ENCODE measurements at regions not wholly inside any gene's neighbourhood (a gene's known extent, or its start where the extent isn't known, plus 50 kb on each side); places are given as distances from the start of the nearest gene placed in this dataset.
A peak's percentile ranks its signal among the peaks of the same experiment; 100 is the strongest.
"Not testable (repeated sequence)": the region's sequence is repeated elsewhere in the genome, so short reads cannot be mapped to it uniquely, and the experiment has no call there.

DNA sequence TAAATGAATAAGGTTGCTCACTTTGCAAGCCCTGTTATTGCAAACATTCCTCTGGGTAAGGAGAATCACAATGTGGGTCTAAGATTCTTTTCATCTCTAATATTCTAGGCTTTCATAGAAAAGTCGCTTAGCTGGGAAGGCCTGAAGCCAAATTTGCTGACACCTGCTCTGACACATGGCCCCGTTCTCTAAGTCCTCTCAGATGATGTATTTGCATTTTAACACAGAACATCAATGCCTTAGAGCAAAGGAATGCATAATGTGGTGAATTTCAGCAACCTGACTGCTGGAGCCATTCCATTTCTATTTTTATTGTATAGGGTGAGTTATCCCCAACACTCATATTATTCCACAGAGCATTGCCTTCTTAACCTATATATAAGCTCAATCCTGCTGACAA is 682.1 kb upstream of the NRP1 start:
- no peak for DNase-seq

DNA sequence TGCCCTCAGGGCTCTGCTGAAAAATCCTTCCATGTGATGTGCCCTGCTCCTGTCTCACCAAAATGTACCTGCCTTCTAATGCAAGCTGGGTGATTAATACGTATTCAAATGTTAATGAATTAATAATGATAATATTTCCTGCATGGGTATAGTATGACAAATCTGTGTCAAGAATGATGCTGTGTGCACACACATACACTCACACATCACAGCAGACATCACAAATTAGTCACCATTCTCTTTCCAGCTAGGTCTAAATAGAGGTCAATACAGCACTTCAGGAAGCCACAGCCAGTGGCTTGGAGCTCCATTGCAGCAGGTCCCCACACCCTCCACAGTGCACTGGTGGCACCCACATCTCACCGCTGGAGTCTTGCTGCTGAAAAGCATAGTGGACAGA is 681.2 kb upstream of the NRP1 start:
- no peak for DNase-seq

DNA sequence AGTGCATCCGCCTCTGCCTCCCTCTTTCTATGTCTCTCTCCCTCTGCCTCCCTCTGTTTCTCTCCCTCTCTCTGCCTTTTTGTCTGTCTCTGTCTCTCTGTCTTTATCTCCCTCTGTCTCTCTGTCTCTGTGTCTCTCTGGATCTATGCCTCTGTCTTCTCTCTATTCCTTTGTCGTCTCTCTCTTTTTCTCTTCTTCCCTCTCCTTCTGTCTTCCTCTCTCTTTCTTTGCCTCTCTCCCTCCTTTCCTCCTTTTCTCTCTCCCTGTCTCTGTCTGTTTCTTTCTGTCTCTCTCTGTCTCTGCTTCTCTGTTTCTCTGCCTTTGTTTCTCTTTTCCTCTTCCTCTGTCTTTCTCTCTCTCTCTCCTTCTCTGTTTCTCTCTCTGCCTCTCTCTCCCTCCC is 678.8 kb upstream of the NRP1 start:
- DNase-seq = no peak

DNA sequence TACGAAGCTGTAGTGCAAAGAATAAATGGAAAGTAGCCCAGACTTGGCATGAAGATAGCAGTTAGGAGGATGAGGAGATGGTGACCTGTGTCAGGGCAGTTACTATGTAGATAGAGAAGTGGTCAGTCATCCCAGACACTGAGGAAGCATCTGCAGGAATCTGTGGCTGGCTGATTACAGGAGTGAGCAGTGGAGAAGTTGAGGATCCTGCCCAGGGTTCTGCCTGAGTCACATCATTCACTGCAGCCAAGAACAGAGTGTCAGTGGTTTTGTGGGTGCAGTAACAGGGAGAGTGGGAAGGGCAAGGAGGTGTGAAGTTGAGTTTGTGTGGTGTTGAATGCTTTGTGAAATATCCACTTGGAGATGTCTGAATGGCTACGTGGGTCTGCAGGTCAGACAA is 676.4 kb upstream of the NRP1 start:
- DNase-seq = no peak

DNA sequence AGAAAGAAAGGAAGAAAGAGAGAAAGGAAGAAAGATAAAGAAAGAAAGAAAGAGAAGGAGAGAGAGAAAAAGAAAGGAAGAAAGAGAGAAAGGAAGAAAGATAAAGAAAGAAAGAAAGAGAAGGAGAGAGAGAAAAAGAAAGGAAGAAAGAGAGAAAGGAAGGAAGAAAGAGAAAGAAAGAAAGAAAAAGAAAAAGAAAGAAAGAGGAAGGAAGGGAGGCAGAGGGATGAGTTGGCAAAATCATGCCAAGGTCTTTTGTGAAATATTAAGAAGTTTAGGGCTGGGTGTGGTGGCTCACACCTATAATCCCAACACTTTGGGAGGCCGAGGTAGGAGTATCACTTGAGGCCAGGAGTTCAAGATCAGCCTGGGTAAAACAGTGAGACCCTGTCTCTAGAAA is 675.8 kb upstream of the NRP1 start:
- not testable (repeated sequence) for DNase-seq

GRCh38 chr10:34008656-34009055 is 674.2 kb upstream of the NRP1 start:
- no peak for DNase-seq

DNA sequence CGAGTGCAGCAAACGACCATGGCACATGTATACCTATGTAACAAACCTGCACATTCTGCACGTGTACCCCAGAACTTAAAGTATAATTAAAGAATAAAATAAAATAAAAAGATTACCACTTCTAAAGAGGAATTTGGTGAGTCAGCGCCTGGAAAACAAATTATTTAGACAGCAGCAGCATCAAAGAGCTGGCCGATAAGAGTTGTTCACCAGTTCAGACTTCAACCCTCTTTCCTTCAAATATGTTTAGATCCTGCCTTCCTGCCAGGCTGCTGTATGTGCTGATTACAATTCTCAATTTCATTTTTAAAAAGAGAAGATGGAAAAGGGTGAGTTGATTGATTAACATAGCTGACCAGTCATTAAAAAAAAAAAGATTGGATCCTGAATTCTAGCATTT is 672.0 kb upstream of the NRP1 start:
- no peak for DNase-seq

GRCh38 chr10:34003561-34003960 is 669.1 kb upstream of the NRP1 start:
- no peak for DNase-seq

DNA sequence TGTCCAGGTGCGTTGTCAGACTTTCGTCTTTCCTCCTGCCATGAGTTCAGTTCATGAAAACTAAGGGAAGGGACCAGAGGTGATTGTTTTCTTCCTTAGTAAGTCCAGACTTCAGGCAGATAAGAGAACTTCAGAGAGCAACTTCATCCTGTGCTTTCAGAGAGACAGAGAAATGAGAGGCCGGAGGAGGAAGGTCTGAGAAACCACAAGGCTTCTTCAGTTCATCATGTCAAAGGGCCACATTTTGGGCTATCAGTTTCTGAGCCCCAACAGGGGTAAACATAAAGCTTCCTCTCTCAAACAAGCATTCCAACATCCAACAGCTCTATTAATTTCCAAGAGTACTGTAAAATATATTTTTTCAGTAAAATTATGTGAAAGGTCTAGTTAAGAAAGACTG is 668.4 kb upstream of the NRP1 start:
- DNase-seq = no peak

DNA sequence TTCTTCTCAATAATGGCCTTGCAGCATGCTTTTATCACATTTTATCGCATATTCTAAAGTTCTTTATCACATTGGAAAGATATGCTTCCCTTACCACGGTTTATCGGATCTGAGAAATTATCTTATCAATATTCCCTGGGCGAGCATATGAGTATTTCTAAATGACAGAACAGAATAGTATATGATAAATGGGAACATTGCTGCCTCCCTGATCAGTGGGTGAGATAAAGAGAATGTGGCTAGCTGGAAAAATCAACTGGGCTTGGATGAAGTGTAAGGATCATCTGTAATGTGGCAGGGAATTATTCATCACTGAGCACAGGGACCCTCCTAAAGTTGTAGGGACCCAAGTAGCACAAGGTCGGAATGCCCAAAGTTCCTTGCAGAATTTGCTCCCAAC is 667.4 kb upstream of the NRP1 start:
- DNase-seq = no peak

- DNase-seq = no peak
Observed at GRCh38 chr10:34001087-34001580, 666.7 kb upstream of the NRP1 start.

DNA sequence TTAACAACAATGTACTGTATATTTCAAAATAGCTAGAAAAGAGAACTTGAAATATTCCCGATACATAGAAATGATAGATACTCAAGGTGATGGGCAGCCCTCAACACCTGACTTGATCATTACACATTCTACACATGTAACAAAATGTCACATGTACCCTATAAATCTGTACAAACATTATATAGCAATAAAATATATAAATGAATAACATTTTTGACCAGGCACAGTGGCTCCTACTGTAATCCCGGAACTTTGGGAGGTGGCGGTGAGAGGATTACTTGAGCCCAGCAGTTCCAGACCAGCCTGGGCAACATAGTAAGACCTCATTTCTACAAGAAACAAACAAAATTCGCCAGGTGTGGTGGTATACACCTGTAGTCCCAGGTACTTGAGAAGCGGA is 659.5 kb upstream of the NRP1 start:
- DNase-seq = no peak

GRCh38 chr10:33991924-33992323 is 657.5 kb upstream of the NRP1 start:
- no peak for DNase-seq

DNA sequence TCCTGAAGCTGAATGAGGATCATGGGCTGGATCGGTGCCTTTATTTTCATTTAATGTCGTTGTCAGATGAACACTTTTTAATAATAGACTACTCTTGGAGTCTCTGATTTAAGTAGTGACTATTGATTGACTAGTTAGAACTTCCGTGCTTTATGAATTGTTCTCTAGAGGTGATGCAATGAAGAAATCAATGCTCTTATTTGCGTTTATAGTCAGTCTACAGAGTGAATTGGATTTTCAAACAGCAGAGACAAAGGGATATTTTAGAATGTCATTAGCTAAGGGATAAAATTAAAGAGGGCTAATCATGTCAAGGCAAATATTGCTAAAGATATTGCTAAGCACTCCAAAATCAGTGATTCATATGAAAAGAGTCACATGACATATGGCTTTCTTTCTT is 652.0 kb upstream of the NRP1 start:
- no peak for DNase-seq

DNA sequence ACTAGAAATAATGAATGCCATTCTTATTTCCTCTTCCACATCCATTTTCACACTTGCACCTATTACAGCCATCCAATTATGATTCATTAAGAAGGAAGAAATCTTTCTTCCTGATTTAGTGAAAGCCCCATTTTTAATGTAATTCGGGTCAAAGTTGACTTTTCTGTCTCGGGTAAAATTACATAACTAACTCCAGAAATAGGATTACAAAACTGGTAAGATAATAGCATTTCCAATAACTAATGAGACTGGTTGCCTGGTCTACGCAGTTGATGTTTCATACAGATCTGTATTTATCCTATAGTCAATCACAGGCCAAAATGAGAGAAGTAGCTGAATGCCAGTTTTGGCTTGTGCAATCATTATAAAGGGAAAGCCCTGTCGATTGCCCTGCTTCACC is 651.5 kb upstream of the NRP1 start:
- no peak for DNase-seq

GRCh38 chr10:33982995-33983394 is 648.5 kb upstream of the NRP1 start:
- DNase-seq = no peak

- no peak for DNase-seq
Observed at GRCh38 chr10:33981301-33981700, 646.8 kb upstream of the NRP1 start.

GRCh38 chr10:33979195-33979594 is 644.7 kb upstream of the NRP1 start:
- DNase-seq = no peak

DNA sequence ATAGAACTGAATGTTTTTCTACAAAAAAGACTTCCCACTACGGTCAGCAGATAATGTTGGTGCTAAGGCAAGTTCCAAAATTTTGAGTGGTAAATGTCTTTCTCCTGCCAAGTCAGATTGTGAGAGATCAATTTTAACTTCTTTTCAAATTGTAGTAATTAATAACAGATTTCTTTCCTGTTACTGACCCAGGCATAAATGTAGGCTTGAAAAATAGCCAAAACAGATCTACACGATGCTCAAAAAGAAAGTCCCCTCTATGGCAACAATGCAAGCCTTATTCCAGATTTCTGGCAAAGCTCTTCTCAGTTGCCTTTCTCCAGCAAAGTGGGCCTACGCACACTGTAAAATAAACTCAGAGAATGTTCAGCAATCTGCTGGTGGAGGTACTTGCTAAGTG is 641.0 kb upstream of the NRP1 start:
- DNase-seq = peak in 2 of 58 donors; percentile 33 to 53

DNA sequence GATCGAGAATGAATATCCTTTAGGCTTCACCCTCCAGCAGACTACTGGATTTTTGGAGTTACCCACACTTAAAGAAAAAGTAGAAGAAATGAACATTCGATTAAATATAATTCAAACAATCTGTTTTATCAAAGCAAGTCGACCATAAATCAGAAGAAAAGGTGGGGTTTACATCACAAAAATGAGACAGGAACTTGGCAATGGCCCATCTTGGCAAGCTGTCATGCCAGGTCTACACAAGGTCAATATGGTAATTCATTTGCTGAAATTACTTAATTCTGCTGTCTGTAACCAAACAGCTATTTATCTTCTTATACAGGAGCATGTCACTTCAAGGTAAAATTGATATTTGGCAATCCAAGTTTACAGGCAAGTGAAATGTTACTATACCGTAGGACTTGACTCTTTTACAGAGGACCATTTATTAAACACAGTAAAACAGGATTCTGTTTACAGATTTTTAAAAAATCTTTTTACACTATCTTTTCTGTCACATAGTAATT is 640.6 kb upstream of the NRP1 start:
- no peak for DNase-seq

GRCh38 chr10:33968983-33969382 is 634.5 kb upstream of the NRP1 start:
- DNase-seq = no peak

GRCh38 chr10:33967606-33968120 is 633.2 kb upstream of the NRP1 start:
- DNase-seq = no peak

DNA sequence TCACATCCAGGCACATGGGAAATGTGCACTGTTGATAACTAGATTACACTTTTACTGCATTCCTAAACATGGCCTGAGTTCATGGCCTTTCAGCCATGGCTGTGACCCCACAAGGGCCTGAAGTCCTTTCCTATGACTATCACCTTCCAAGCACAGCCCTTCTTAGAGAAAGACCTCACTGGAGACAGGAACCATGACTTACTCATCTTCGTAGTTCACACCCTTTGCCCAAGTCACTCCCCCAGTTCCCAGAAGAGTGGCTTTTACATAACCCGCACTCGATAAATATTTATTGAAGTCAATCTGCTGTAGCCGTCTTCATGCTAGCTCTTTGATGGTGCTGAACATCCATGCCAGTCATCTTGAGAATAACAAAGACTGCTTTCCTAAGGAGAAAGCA is 632.5 kb upstream of the NRP1 start:
- DNase-seq = no peak

Data from anterior cingulate cortex (tissue), 58 donors.